ENCODE measurements at regions not wholly inside any gene's neighbourhood (a gene's known extent, or its start where the extent isn't known, plus 50 kb on each side); places are given as distances from the start of the nearest gene placed in this dataset.

GRCh38 chr1:181430015-181430885 is 53.1 kb upstream of the CACNA1E start:
- Histone ChIP-seq H3K9me3 (no peaks in the 10 kb centered on the region), H3K4me1 (peaks cover 0 to 9% (median 0%) of the 10 kb centered on the region in 4 donors), H3K4me3 (no peak overlapping the region), H3K27ac (peak overlapping the region in 1 of 4 donors; percentile 7), H3K36me3 (no peaks in the 10 kb centered on the region), H3K27me3 (peaks cover 0 to 3% of the 10 kb centered on the region in 2 donors)
- no peak for DNase-seq (ENCODE audit: low spot score in 2 of 2)
- TF ChIP-seq CTCF (IDR thresholded peaks at IDR 0.05) (no peak), EP300 (IDR thresholded peaks at IDR 0.05) (no peak), POLR2A (IDR thresholded peaks at IDR 0.05) (no peak)
- 42 to 46% methylated on average over 8 of the region's 8 CpGs for WGBS, 2 donors

Measured in tibial nerve (tissue), 4 donors.